Endothelial cell of umbilical vein (primary cell): ENCODE measurements at regions not wholly inside any gene's neighbourhood (a gene's known extent, or its start where the extent isn't known, plus 50 kb on each side); places are given as distances from the start of the nearest gene placed in this dataset.

Experiments
- BruUV-seq: library from RNA; stranded (reverse); fragments of 400-500 nt; replicated peaks from 2 replicates; lab custom pipeline; 2021; lab: Mats Ljungman, UMichigan
- CTCF ChIA-PET: fragments of 300-600, 350-600 bp; sonication (Branson Sonifier 250); formaldehyde crosslinking; loops from one replicate; lab custom pipeline; 2021; ENCODE audit warnings: antibody characterized with exemption, inconsistent platforms; lab: Charles Lee
- POLR2A ChIA-PET: fragments of 300-600, 350-600 bp; sonication (Branson Sonifier 250); formaldehyde crosslinking; loops from one replicate; lab custom pipeline; 2021; ENCODE audit warnings: antibody characterized with exemption, inconsistent platforms; lab: Charles Lee
- DNase-seq: peaks from one replicate; pipeline ENCODE4 v3.0.0-alpha.2; 2011; ENCODE audit warnings: low read depth, low spot score
- FAIRE-seq: peaks from 2 replicates; lab custom pipeline; 2011; peaks lifted over from hg19 to GRCh38; lab: Jason Lieb, UNC
- H2AFZ ChIP-seq: 2 replicates; pipeline ENCODE4 v1.6.0; 2012; ENCODE audit warnings: low read depth, low read length, control low read depth, inconsistent platforms
- H3K27ac ChIP-seq: 2 replicates; pipeline ENCODE4 v1.5.1; 2011; ENCODE audit warnings: low read depth, mild to moderate bottlenecking, control low read depth, low read length, moderate library complexity; ENCODE audit not compliant: insufficient read depth
- H3K27me3 ChIP-seq, 2 experiments: 2 replicates each; pipeline versions ENCODE4 v1.6.0 to v1.6.1; 2011; ENCODE audit warnings: low read length in 2 of 2, mixed read lengths in 1 of 2; ENCODE audit not compliant: control insufficient read depth in 2 of 2, insufficient read depth in 2 of 2
- H3K36me3 ChIP-seq, 2 experiments: 2 replicates in 1 of 2; 3 replicates in 1 of 2; pipeline ENCODE4 v1.5.1; 2011; ENCODE audit warnings: low read length in 2 of 2, mild to moderate bottlenecking in 1 of 2, moderate library complexity in 1 of 2; ENCODE audit not compliant: control insufficient read depth in 2 of 2, insufficient read depth in 2 of 2; ENCODE audit errors: extremely low read depth in 1 of 2
- H3K4me1 ChIP-seq: 3 replicates; pipeline ENCODE4 v1.5.1; 2011; ENCODE audit warnings: mild to moderate bottlenecking, low read length; ENCODE audit not compliant: control insufficient read depth, insufficient read depth; ENCODE audit errors: extremely low read depth
- H3K4me2 ChIP-seq: 2 replicates; pipeline ENCODE4 v1.6.1; 2011; ENCODE audit warnings: low read length, control low read depth, mixed read lengths; ENCODE audit not compliant: insufficient read depth
- H3K4me3 ChIP-seq, 3 experiments: fragments of 200-600 bp in 1 of 3; sonication (generic), shearing (Covaris generic) in 1 of 3; replicated peaks in 1 of 3; 2 replicates each; pipeline ENCODE4 v1.5.1; 2011 to 2016; ENCODE audit warnings: control low read depth in 3 of 3, low read length in 3 of 3, mild to moderate bottlenecking in 2 of 3, inconsistent platforms in 1 of 3, low read depth in 1 of 3, moderate library complexity in 1 of 3; ENCODE audit not compliant: insufficient read depth in 1 of 3
- H3K79me2 ChIP-seq: 2 replicates; pipeline ENCODE4 v1.6.0; 2012; ENCODE audit warnings: low read length, inconsistent platforms; ENCODE audit not compliant: control insufficient read depth, insufficient read depth
- H3K9ac ChIP-seq: replicated peaks from 2 replicates; pipeline ENCODE3; 2011; ENCODE audit warnings: low read length, control low read depth; ENCODE audit not compliant: insufficient read depth; ENCODE audit errors: extremely low read depth
- H3K9me1 ChIP-seq: replicated peaks from 3 replicates; pipeline ENCODE4 v1.6.0; 2011; ENCODE audit warnings: mild to moderate bottlenecking, low read length; ENCODE audit not compliant: control insufficient read depth, insufficient read depth; ENCODE audit errors: extremely low read depth
- H3K9me3 ChIP-seq: replicated peaks from 2 replicates; pipeline ENCODE4 v1.5.1; 2012; ENCODE audit warnings: low read length, inconsistent platforms; ENCODE audit not compliant: control insufficient read depth, insufficient read depth
- H4K20me1 ChIP-seq: replicated peaks from 2 replicates; pipeline ENCODE3; 2011; ENCODE audit warnings: mild to moderate bottlenecking, low read length; ENCODE audit not compliant: control insufficient read depth, insufficient read depth; ENCODE audit errors: extremely low read depth
- CTCF ChIP-seq, 2 donors: IDR thresholded peaks; 1 replicate in 1 of 2; 2 replicates in 1 of 2; pipeline ENCODE4 v1.5.1; 2011; ENCODE audit warnings: low read length in 2 of 2, mild to moderate bottlenecking in 2 of 2, moderate library complexity in 2 of 2, control low read depth in 1 of 2, inconsistent platforms in 1 of 2, low read depth in 1 of 2; ENCODE audit not compliant: insufficient read depth in 1 of 2; ENCODE audit errors: extremely low read depth in 1 of 2
- EZH2 ChIP-seq: IDR thresholded peaks from 2 replicates; pipeline ENCODE4 v1.6.1; 2012; ENCODE audit warnings: borderline replicate concordance, low read depth, mild to moderate bottlenecking, moderate library complexity, low read length, inconsistent platforms; ENCODE audit not compliant: severe bottlenecking
- FOS ChIP-seq: IDR thresholded peaks from 2 replicates; pipeline ENCODE4 v1.6.1; 2011; ENCODE audit warnings: mild to moderate bottlenecking, low read length, moderate library complexity, borderline replicate concordance; ENCODE audit not compliant: insufficient read depth
- GATA2 ChIP-seq: IDR thresholded peaks from 2 replicates; pipeline ENCODE4 v1.7.0; 2011; ENCODE audit warnings: low read depth, mild to moderate bottlenecking, moderate library complexity, mixed read lengths, low read length; ENCODE audit not compliant: insufficient read length, insufficient read depth
- JUN ChIP-seq: IDR thresholded peaks from 2 replicates; pipeline ENCODE4 v1.6.1; 2011; ENCODE audit warnings: borderline replicate concordance, low read depth; ENCODE audit not compliant: insufficient read length, insufficient read depth
- MAX ChIP-seq: IDR thresholded peaks from 2 replicates; pipeline ENCODE4 v1.6.1; 2011; ENCODE audit not compliant: insufficient read depth, insufficient read length
- MYC ChIP-seq: IDR thresholded peaks from one replicate; pipeline ENCODE4 v1.6.1; 2011; ENCODE audit warnings: mild to moderate bottlenecking, low read depth, low read length
- POLR2A ChIP-seq: IDR thresholded peaks from 2 replicates; pipeline ENCODE4 v1.6.1; 2012; ENCODE audit warnings: low read depth, mild to moderate bottlenecking, control low read depth, low read length
- POLR2AphosphoS5 ChIP-seq: IDR thresholded peaks from 2 replicates; pipeline ENCODE4 v1.6.1; 2012; ENCODE audit warnings: low read depth, mild to moderate bottlenecking, control low read depth, low read length, moderate library complexity; ENCODE audit not compliant: insufficient read depth
- dilution Hi-C: fragments of 300-500 bp; cut with MboI; formaldehyde crosslinking; loops from one replicate; pipeline ENCODE4 v1.15.0; 2019; ENCODE audit warnings: low sequenced_read_pairs; ENCODE audit not compliant: extremely low pct_ligation_motif_present
- intact Hi-C: fragments of 100-400 bp; cut with micrococcal nuclease; formaldehyde crosslinking; loops from one replicate; pipeline ENCODE4 v1.10.0; 2022

- no peak for TF ChIP-seq MAX
- no peak for TF ChIP-seq JUN
- no peak for TF ChIP-seq CTCF (IDR thresholded peaks at IDR 0.05; ENCODE audit: extremely low read depth in 1 of 2, insufficient read depth in 1 of 2, low read depth in 1 of 2, low read length in 2 of 2)
- TF ChIP-seq MYC: no peak
- TF ChIP-seq POLR2AphosphoS5: no peak
- TF ChIP-seq FOS: no peak
- TF ChIP-seq EZH2: no peak
- TF ChIP-seq GATA2: no peak
- no peak for TF ChIP-seq POLR2A
- H3K79me2 ChIP-seq: no peaks in the 10 kb centered on the region
- DNase-seq (no peak), FAIRE-seq (no peak)
- no peak overlapping the region for H3K4me3 ChIP-seq
- H3K9me3 ChIP-seq: no peaks in the 10 kb centered on the region
- intact Hi-C loops: loop anchor here (10.0 kb wide), 1 partner anchor 599 kb away; no protein-coding TSS in a partner anchor
- BruUV-seq: no TSS peak
- H3K4me1 ChIP-seq: no peaks in the 10 kb centered on the region
- peaks cover 0 to 4% of the 10 kb centered on the region in 2 experiments for H3K27me3 ChIP-seq
- ChIA-PET POLR2A (no interaction called here), CTCF (no interaction called here)
- no peak overlapping the region for H2AFZ ChIP-seq
- no peak overlapping the region for H3K9ac ChIP-seq
- dilution Hi-C loops: no loop called here
- no peaks in the 10 kb centered on the region for H3K9me1 ChIP-seq
- H3K36me3 ChIP-seq: no peaks in the 10 kb centered on the region
- H4K20me1 ChIP-seq: no peaks in the 10 kb centered on the region
- H3K27ac ChIP-seq: no peak overlapping the region
- no peak overlapping the region for H3K4me2 ChIP-seq
Measured at GRCh38 chr6:90936286-90936685, 349.4 kb upstream of the MAP3K7 start.
